HG02571 (cell line): ENCODE measurements at regions not wholly inside any gene's neighbourhood (a gene's known extent, or its start where the extent isn't known, plus 50 kb on each side); places are given as distances from the start of the nearest gene placed in this dataset.

Source experiments
- ATAC-seq: cut with Tn5 transposase; IDR thresholded peaks from one replicate; pipeline ENCODE4 v1.9.1; 2021; ENCODE audit warnings: mild to moderate bottlenecking, moderate library complexity; ENCODE audit not compliant: unreplicated experiment

DNA sequence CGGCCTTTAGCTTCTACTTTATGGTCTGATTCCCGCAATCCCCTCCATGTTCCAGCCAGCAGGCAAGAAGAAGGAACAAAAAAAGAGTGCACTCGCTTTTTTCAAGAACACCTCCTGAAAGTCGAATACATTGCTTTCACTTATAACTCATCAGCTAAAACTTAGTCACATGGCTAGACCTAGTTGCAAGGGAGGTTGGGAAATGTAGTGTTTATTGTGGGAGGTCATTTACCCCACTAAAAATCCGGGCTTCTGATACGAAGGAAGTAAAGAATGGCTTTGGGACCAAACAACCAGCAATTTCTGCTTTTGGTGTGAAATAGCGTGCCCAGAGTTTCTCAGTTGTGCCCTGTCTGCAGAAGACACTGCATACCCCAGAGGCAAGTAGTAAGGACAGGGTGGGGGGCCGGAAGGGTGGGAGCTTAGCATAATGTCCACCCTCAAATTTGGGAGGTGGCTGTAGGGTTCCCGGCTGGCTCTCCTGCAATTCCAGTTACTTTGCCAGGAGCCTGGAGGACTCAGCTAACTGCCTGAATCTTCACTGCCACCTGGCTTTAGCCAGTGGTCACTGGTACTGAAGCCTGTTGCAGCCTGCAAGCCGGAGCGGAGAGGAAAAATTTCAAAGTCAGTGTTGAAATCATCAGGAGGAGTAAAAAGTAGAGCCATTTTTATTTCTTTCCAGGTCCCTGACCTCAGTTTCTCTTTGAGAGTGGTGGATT is 57.7 kb upstream of the F3 start:
- no peak for ATAC-seq

- ATAC-seq, result no peak
These were observed 56.1 kb upstream of the F3 start for GRCh38 chr1:94597701-94598100.

GRCh38 chr1:94596260-94596659 is 54.7 kb upstream of the F3 start:
- ATAC-seq, result no peak

- no peak for ATAC-seq
These were observed 54.1 kb upstream of the F3 start for GRCh38 chr1:94595658-94596057.

DNA sequence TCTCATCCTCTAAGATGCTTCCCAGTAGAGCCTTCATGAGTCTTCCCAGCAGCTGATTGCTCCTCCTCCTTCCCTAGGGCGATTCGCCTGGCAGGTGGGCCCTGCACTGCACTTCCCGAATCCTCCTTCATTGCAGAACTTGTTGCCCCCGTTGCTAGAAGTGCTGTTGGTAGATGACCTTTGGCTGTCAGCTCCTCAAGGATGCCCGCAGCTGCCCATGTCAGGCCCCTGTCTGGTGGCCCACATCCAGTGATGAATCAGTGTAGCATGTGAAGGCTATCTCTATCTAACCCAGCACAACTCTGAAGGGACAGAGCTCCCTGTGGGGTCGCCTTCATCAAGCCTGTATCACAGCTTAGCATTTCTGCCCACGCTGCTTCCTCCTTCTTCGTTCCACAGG is 52.1 kb upstream of the F3 start:
- no peak for ATAC-seq

DNA sequence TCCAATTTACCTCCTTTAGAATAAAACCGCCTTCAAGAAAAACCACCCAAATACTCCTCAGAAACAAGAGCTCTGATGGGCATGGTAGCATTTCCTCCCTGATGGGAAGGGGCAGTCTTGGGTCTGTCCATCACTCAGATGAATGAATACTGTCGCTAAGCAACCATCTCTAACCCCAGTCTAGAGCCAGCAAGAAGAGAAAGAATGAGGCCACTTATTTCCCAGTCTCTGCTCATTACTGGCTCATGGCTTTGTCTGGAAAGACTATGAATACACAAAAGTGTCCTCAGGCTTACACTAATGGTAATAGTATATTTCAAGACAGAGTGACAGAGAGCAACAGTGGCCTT is 51.0 kb upstream of the F3 start:
- ATAC-seq, result no peak

DNA sequence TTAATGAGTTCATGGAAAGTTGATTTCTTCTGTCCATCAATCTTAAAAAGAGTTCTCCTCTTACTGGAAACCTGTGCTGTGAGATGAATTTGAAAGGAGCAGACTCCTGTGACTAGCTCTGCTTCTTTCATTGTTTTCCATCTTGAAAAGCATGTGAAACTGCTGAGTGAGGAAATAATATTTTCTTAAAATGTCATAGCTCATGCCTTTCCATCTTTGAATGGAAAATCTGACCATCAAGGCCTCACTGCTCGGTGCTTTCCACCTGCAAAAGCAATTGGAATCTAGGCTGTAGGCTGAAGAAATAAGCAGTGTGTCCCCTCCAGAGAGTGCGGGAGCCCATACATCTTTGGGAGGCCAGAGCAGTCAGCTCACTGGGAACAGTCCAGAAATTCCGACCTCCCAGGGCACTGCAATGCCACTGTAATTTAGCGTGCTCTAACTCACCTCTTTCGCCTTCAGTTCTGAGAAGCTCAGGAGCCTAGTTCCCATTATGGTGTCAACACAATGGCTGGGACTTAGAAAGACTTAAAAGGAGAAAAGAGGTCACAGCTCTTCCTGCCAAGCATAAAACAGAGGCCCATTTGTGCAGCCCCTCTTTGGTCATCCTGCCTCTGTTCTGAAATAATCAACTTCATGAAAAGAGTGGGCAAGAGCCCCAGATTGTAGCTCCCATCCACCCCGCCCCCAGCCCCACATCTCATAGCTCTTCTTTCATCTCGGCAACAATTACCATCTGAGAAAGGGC is 50.4 kb upstream of the F3 start:
- no peak for ATAC-seq
